Mucosa of descending colon (tissue), 3 donors: ENCODE measurements at regions not wholly inside any gene's neighbourhood (a gene's known extent, or its start where the extent isn't known, plus 50 kb on each side); places are given as distances from the start of the nearest gene placed in this dataset.

Experiments used
- ATAC-seq: fragments of 200-7000 bp; cut with Tn5 transposase; one replicate; pipeline ENCODE4 v1.9.1; 2020; ENCODE audit warnings: mild to moderate bottlenecking, moderate library complexity
- DNase-seq, 3 donors: peaks; one replicate each; pipeline ENCODE4 v3.0.0-alpha.2; 2020
- H3K36me3 ChIP-seq: fragments of 200-600 bp; one replicate; pipeline ENCODE4 v1.8.0; 2021; ENCODE audit warnings: low read depth, mild to moderate bottlenecking
- H3K4me1 ChIP-seq: fragments of 200-600 bp; one replicate; pipeline ENCODE4 v1.8.0; 2021; ENCODE audit warnings: low read depth, mild to moderate bottlenecking
- H3K4me3 ChIP-seq: fragments of 200-600 bp; one replicate; pipeline ENCODE4 v1.8.0; 2021; ENCODE audit warnings: mild to moderate bottlenecking
- H3K9me3 ChIP-seq: fragments of 200-600 bp; one replicate; pipeline ENCODE4 v1.8.0; 2021; ENCODE audit warnings: mild to moderate bottlenecking
- CTCF ChIP-seq: fragments of 200-600 bp; IDR thresholded peaks from one replicate; pipeline ENCODE4 v1.8.0; 2022; ENCODE audit warnings: antibody characterized with exemption, mild to moderate bottlenecking
- intact Hi-C, 2 donors: fragments of 100-400 bp; cut with DNase I in 1 of 2; cut with micrococcal nuclease in 1 of 2; formaldehyde crosslinking; loops; one replicate each; pipeline versions ENCODE4 v1.11.0 to v1.11.1; 2022; cut with DNase I, micrococcal nuclease
- donor health status: DM: no; HTN: no; CAD: no; lungs with moderate emphysema.
- donor health status: DM: no; HTN: no; CAD: no.
- donor health status: DM: no; HTN: yes; CAD: no.

- intact Hi-C loops = loop anchor here in 1 of 2 donors (10.0 kb wide), 1 partner anchor 108 kb away; the partner anchor contains the start of gene KCTD15
- TF ChIP-seq CTCF = no peak
- no peak for ATAC-seq
Measured at GRCh38 chr19:33902395-33902794, 105.7 kb downstream of the KCTD15 start.

GRCh38 chr19:33902802-33903488 lies 106.3 kb downstream of the KCTD15 start:
- peak in 2 of 3 donors; percentile 39 to 44 for DNase-seq
- peaks cover 3% of the 10 kb centered on the region for H3K9me3 ChIP-seq
- intact Hi-C loops = loop anchor here in 1 of 2 donors (10.0 kb wide), 1 partner anchor 108 kb away; the partner anchor contains the start of gene KCTD15
- no peaks in the 10 kb centered on the region for H3K36me3 ChIP-seq
- peaks cover 3% of the 10 kb centered on the region for H3K4me1 ChIP-seq
- H3K4me3 ChIP-seq = no peak overlapping the region
- TF ChIP-seq CTCF = no peak
- ATAC-seq = peak; percentile 35

More at GRCh38 chr19:33902395-33902794, 105.7 kb downstream of the KCTD15 start:
- no peak for DNase-seq
- H3K9me3 ChIP-seq = peaks cover 9% of the 10 kb centered on the region
- H3K4me3 ChIP-seq = no peak overlapping the region
- H3K36me3 ChIP-seq = no peaks in the 10 kb centered on the region
- peaks cover 3% of the 10 kb centered on the region for H3K4me1 ChIP-seq

GRCh38 chr19:33903489-33903850 lies 106.8 kb downstream of the KCTD15 start:
- no peaks in the 10 kb centered on the region for H3K36me3 ChIP-seq
- intact Hi-C loops = loop anchor here in 1 of 2 donors (10.0 kb wide), 1 partner anchor 109 kb away; the partner anchor contains the start of gene KCTD15
- no peak overlapping the region for H3K4me3 ChIP-seq
- no peak for ATAC-seq
- H3K9me3 ChIP-seq = no peaks in the 10 kb centered on the region
- no peak for DNase-seq
- H3K4me1 ChIP-seq = peaks cover 3% of the 10 kb centered on the region
- TF ChIP-seq CTCF = no peak

- no peaks in the 10 kb centered on the region for H3K36me3 ChIP-seq
- H3K4me1 ChIP-seq = peaks cover 3% of the 10 kb centered on the region
- ATAC-seq = no peak
- DNase-seq = peak in 1 of 3 donors; percentile 32
- H3K9me3 ChIP-seq = no peaks in the 10 kb centered on the region
- intact Hi-C loops = loop anchor here in 1 of 2 donors (10.0 kb wide), 1 partner anchor 110 kb away; the partner anchor contains the start of gene KCTD15
- TF ChIP-seq CTCF = no peak
- H3K4me3 ChIP-seq = no peak overlapping the region
Measured at GRCh38 chr19:33904681-33905080, 108.0 kb downstream of the KCTD15 start.

- H3K36me3 ChIP-seq = no peaks in the 10 kb centered on the region
- no peak for TF ChIP-seq CTCF
- H3K9me3 ChIP-seq = no peaks in the 10 kb centered on the region
- peak overlapping the region; percentile 3 for H3K4me3 ChIP-seq
- intact Hi-C loops = loop anchor here in 1 of 2 donors (10.0 kb wide), 1 partner anchor 111 kb away; the partner anchor contains the start of gene KCTD15
- H3K4me1 ChIP-seq = peaks cover 3% of the 10 kb centered on the region
- DNase-seq (peak in 1 of 3 donors; percentile 43), ATAC-seq (peak; percentile 49)
Measured at GRCh38 chr19:33905473-33905936, 108.8 kb downstream of the KCTD15 start.
